ENCODE measurements at regions not wholly inside any gene's neighbourhood (a gene's known extent, or its start where the extent isn't known, plus 50 kb on each side); places are given as distances from the start of the nearest gene placed in this dataset.
"Not testable (repeated sequence)": the region's sequence is repeated elsewhere in the genome, so short reads cannot be mapped to it uniquely, and the experiment has no call there.

DNA sequence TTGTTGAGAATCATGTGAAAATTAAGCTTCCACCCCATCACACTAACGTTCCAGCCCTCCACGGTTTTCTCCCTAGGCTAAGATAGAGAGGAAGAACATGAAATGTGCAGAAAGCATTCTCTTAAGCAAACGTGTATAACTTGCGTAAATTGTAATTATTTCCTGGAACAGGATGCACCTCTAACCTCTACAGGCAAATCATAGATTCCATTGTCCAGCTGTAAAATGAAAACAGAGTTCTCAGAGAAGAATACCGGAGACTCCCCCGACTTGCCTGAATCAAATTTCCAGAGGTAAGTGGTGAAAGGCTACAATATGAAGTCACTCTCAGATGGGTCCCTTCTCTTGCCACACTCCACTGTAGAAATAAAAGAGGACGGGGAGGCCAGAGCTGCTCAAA is 211.4 kb downstream of the FAM72C start:
- DNase-seq, result not testable (repeated sequence)

- not testable (repeated sequence) for DNase-seq
These were observed 215.8 kb downstream of the FAM72C start for GRCh38 chr1:143755961-143756360.

DNA sequence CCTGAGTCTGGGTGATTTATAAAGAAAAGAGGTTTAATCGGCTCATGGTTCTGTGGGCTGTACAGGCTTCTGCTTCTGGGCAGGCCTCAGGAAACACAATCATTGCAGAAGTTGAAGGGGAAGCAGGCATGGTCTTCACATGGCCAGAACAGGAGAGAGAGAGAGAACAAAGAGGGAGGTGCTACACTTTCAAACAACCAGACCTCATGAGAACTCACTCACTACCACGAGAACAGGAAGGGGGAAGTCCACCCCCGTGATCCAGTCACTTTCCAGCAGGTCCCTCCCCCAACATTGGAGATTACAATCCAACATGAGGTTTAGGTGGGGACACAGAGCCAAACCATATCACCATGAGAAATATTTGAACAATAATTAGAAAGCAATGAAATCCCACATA is 222.9 kb downstream of the FAM72C start:
- DNase-seq, result no peak

DNA sequence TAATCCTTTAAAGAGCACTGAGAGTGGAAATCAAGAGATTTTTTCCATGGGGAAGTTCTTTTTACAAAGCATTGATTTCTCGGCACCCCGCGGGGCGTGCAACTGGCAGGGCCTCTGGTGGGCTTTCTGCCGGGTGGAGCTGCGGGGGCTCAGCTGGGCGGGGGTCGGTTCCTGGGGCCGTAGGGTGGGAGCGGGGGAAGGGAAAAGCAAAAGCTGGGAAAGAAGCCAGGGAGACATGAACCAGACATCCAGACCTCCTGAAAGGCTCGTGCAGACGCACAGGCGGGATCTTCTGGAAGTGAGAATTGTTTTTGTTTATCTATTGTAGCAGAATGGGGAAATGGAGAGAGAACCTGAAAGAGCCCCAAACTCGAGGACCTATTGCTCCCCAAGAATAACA is 235.2 kb downstream of the FAM72C start:
- DNase-seq, result no peak

DNA sequence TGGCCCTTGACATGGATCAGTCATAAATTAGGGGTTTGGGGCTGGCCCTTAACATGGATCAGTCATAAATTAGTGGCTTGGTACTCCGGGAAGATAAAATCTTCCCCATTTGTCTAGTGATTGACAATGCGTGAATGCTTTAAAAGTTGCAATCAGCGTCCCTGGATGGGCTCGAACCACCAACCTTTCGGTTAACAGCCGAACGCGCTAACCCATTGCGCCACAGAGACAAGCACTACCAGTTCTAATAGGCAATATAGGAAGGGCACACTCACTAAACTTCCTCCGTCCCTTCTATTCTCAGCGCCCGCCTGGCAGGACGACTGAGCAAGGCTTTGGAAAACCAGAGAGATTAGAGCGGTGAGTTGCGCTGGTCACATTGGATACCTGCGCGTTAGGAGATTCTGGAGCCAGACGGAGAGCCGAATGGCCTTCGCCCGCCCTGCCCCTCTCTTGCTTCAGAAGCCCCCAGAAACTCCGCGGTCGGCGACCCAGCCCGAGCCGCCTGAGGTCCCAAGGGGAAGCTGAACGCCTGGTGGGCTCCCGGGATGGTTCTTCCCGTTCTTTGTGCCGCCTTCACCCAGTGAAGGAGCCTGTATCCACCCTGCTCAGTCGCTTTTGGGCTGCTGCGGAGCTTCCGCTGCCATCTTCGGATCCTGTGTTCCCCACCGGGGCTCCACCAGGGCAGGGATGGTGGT is 235.9 kb downstream of the FAM72C start:
- DNase-seq, result no peak

DNA sequence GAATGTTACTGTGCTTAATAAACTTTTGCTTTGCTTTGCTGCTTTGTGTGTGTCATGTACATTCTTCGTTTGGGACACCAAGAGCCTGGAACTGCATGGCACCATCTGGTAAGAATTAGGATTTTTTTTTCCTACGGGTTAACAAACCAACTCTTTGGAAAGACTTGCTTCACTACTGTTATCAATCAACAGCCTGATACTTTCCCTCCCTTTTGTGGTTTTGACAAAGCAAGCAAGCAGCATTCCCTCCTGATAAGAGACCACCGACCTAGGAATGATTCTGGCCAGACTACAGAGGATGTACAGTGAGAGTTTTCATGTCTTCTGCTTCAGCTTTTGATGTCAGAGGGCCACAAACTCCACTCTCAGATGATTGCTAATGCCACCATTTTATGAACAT is 237.5 kb downstream of the FAM72C start:
- not testable (repeated sequence) for DNase-seq

- not testable (repeated sequence) for DNase-seq
These were observed 240.9 kb downstream of the FAM72C start for GRCh38 chr1:143730890-143731289.

GRCh38 chr1:143729449-143730111 is 242.2 kb downstream of the FAM72C start:
- not testable (repeated sequence) for DNase-seq

DNA sequence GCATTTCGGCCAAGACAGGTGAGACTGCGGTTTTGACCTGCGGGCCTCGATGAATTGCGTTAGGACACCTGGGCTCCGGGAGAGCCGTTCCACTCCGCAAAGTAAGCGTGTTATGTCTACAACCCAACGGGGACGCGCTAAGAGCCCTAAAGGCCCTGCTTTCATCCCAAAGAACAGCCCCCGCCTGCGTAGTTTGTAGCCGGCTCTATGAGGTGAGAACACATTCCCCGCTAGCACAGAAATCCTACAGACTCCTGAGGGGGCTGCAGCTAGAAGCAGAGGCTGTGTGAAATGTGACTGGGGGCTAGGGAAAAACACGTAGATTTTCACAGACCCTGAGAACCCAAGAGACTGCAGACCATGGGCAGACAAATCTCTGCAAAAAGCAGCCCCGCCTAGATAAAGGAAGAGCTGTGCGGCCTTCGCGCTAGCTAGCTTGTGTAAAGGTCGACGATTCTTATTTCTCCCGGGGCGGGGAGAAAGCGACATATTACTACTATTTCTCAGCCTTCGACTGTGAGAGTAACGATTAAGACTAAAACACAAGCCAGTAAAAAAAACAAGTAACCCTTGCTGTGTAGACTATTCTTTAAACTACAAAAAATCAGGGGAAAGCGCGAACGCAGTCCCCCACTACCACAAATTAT is 242.9 kb downstream of the FAM72C start:
- DNase-seq, result not testable (repeated sequence)

DNA sequence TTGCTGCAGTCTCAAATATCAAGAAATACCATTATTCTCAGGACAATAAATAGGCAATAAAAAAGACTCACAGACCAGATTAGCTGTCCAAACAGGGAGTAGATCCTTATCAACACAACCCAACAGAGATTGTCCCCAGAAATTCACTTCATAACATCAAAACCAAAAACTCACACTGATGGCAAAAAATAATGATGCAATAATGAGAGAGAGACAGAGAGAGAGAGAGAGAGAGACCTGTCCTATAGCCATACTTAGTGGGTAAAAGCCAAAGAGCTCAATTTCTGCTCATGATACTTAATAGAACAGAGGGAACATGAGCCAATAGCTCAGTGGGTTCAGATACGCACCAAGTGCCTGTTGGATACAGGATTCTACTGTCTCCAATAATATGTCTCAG is 244.5 kb downstream of the FAM72C start:
- no peak for DNase-seq

DNA sequence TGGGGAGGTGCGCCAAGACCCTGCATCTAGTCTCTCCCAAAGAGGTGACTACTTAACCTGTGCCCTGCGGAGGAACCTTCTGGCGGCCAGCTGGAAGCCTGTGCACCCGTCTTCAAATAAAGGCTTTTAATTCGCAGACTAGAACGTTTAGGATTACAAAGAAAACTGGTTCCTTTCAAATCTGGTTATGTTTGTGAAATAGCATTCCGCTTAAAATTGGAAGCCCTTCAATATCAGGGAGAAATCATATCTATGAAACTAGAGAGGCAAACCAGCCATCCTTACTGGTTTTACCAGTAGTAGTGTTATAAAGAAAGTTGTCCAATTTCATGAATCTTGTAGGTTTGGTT is 250.8 kb downstream of the FAM72C start:
- no peak for DNase-seq

GRCh38 chr1:143720087-143721023 is 251.4 kb downstream of the FAM72C start:
- DNase-seq, result no peak

GRCh38 chr1:143718524-143718923 is 253.3 kb downstream of the FAM72C start:
- no peak for DNase-seq

GRCh38 chr1:143718021-143718420 is 253.8 kb downstream of the FAM72C start:
- DNase-seq, result no peak

DNA sequence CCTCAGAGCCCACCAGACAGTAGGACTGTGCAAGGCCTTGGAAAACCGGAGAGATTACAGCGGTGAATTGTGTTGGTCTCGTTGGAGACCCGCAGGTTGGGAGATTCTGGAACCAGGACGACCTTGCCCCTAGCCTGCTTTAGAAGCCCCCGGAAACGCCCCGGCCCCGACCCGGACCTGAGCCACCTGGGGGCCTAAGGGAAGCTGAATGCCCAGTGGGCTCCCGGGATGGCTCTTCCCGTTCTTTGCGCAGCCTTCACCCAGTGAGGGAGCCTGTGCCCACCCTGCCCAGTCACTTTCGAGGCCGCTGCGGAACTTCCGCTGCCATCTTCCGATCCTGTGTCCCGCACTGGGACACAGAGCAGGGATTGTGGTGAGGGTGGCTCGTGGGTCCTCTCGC is 254.4 kb downstream of the FAM72C start:
- DNase-seq, result no peak

GRCh38 chr1:143714913-143715312 is 256.9 kb downstream of the FAM72C start:
- DNase-seq, result not testable (repeated sequence)

GRCh38 chr1:143709606-143710259 is 262.1 kb downstream of the FAM72C start:
- not testable (repeated sequence) for DNase-seq

DNA sequence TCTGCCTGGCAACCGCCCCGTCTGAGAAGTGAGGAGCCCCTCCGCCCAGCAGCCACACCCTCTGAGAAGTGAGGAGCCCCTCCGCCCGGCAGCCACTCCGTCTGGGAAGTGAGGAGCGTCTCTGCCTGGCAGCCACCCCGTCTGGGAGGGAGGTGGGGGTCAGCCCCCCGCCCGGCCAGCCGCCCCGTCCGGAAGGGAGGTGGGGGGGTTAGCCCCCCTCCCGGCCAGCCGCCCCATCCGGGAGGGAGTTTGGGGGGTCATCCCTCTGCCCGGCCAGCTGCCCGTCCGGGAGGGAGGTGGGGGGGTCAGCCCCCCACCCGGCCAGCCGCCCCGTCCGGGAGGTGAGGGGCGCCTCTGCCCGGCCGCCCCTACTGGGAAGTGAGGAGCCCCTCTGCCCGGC is 269.0 kb downstream of the FAM72C start:
- DNase-seq, result not testable (repeated sequence)

DNA sequence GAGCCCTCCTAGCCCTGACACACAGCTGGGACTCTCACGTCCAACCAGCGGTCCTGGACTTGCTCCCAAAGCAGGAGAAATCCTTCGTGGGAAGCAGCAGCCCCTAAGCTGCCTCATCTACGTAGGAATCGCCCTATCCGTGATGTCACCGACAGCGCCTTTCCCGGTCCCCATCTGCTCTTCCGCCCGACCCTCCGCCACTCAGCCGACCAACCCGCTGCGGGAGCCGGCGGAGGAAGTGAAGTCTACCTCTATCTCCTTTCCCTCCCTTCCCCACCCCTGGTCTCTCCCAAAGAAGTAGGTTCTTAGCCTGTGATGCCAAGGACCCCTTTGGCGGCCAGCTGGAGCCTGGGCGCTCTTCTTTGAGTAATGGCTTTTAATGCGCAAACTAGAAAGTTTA is 272.1 kb downstream of the FAM72C start:
- no peak for DNase-seq

DNA sequence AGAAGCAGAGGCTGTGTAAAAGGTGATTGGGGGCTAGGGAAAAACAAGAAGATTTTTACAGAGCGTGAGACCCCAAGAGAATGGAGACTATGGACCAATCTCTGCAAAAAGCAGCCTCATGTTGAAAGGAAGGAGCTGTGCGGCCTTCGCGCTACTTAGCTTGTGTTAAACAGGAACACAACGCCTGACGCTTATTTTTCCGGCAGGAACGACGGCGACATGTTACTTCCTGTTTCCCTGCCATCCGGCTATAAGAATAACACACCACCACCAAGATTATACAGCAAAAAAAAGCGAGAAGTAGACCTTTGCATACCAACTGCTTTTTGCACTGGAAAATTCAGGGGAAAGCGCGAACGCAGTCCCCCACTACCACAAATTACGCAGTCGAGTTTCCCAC is 272.7 kb downstream of the FAM72C start:
- DNase-seq, result no peak

DNA sequence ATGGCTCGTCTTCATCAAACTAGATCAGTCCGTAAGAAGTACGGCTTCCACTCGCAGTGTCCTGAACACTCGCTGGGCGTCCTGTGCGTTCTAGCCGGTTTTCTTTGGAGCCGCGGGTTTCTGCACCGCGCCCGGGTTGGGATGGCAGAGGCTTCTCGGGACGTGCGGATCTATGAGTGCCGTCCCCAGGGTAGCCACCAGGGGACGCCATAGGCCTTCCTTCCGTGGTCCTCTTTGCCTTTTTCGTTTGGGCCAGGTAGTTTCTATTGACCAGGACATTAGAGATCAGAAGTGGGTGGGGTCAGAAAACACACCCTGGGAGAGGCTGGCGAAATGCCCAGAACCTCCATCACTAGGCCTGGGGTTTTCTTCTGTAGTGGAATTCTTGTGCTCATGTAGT is 273.8 kb downstream of the FAM72C start:
- no peak for DNase-seq

GRCh38 chr1:143694085-143694484 is 277.7 kb downstream of the FAM72C start:
- DNase-seq, result no peak
